ENCODE measurements at regions not wholly inside any gene's neighbourhood (a gene's known extent, or its start where the extent isn't known, plus 50 kb on each side); places are given as distances from the start of the nearest gene placed in this dataset.

DNA sequence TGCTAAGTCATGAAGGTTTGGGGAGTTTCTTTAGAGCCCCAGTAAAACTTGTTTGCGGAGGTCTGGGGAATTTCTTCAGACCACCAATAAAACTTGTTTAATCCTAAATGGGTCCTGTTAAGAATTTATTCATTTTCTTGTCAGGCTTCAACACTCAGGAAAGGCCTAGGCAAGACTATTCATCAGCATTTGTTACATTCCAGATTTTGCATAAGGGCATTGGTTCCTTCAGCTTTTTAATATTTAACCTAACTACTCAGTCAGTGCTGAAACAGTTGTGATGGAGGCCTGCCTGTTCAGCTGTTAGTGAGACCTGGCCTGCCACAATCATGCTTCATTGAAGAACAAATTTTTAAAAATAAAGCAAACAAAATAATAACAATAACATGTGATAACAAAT is 954.2 kb upstream of the SEMA6D start:
- no peak overlapping the region for H2AFZ ChIP-seq (ENCODE audit: low read depth, low read length)
- H3K4me1 ChIP-seq (ENCODE audit: insufficient read depth, low read length), result no peaks in the 10 kb centered on the region
- no peaks in the 10 kb centered on the region for H3K9me3 ChIP-seq (ENCODE audit: insufficient read depth, low read depth, low read length)
- FAIRE-seq (no peak), DNase-seq (ENCODE audit: low read depth) (no peak)
- no peaks in the 10 kb centered on the region for H4K20me1 ChIP-seq (ENCODE audit: insufficient read depth, low read length)
- Mint-ChIP-seq H3K4me1 (ENCODE audit: low read depth, unreplicated experiment) (no peaks in the 10 kb centered on the region), H3K27me3 (ENCODE audit: low read depth, unreplicated experiment) (no peaks in the 10 kb centered on the region), H3K27ac (ENCODE audit: unreplicated experiment) (no peak overlapping the region), H3K36me3 (ENCODE audit: low read depth, unreplicated experiment) (no peaks in the 10 kb centered on the region), H3K9me3 (ENCODE audit: unreplicated experiment) (no peaks in the 10 kb centered on the region), H3K4me3 (ENCODE audit: unreplicated experiment) (no peak overlapping the region)
- no peak overlapping the region for H3K4me2 ChIP-seq (ENCODE audit: low read length)
- H3K36me3 ChIP-seq (ENCODE audit: insufficient read depth, low read length), result no peaks in the 10 kb centered on the region
- H3K4me3 ChIP-seq (ENCODE audit: insufficient read depth, low read depth, low read length), result no peak overlapping the region
- TF ChIP-seq, protein P1, sequence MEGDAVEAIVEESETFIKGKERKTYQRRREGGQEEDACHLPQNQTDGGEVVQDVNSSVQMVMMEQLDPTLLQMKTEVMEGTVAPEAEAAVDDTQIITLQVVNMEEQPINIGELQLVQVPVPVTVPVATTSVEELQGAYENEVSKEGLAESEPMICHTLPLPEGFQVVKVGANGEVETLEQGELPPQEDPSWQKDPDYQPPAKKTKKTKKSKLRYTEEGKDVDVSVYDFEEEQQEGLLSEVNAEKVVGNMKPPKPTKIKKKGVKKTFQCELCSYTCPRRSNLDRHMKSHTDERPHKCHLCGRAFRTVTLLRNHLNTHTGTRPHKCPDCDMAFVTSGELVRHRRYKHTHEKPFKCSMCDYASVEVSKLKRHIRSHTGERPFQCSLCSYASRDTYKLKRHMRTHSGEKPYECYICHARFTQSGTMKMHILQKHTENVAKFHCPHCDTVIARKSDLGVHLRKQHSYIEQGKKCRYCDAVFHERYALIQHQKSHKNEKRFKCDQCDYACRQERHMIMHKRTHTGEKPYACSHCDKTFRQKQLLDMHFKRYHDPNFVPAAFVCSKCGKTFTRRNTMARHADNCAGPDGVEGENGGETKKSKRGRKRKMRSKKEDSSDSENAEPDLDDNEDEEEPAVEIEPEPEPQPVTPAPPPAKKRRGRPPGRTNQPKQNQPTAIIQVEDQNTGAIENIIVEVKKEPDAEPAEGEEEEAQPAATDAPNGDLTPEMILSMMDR (IDR thresholded peaks at IDR 0.05; ENCODE audit: insufficient read depth, low read depth, low read length), result no peak
- TF ChIP-seq EZH2 (IDR thresholded peaks at IDR 0.05; ENCODE audit: insufficient read depth, low read length), result no peak
- H3K79me2 ChIP-seq (ENCODE audit: insufficient read depth, low read length), result no peaks in the 10 kb centered on the region
- no peak overlapping the region for H3K9ac ChIP-seq (ENCODE audit: low read length)
- no peaks in the 10 kb centered on the region for H3K27me3 ChIP-seq (ENCODE audit: insufficient read depth, low read length)
- H3K27ac ChIP-seq (ENCODE audit: low read depth, low read length), result no peak overlapping the region

DNA sequence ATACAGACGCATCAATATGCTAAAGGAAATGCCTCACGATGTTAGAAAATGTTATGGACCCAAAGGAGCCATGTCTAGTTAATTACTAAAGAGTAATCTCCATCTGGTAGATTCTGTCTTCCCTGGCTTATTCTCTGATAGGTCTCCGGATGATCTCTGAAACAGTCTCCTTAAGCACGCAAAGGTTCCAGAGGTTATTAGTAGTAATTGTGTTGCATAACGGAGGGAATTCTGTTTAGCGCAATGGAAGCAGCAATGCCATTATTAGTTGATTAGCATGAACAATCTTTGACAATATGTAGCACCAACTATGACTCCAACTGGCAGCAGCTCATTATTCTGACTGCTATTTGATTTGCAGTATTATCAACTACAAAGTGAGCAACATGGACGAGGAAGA is 952.5 kb upstream of the SEMA6D start:
- no peak overlapping the region for H3K27ac Mint-ChIP-seq (ENCODE audit: unreplicated experiment)
- H3K9me3 Mint-ChIP-seq (ENCODE audit: unreplicated experiment), result peaks cover 7% of the 10 kb centered on the region
- no peak for FAIRE-seq

GRCh38 chr15:46766021-46766420 is 951.3 kb upstream of the SEMA6D start:
- no peaks in the 10 kb centered on the region for H4K20me1 ChIP-seq (ENCODE audit: insufficient read depth, low read length)
- Mint-ChIP-seq H3K4me1 (ENCODE audit: low read depth, unreplicated experiment) (no peaks in the 10 kb centered on the region), H3K27ac (ENCODE audit: unreplicated experiment) (no peak overlapping the region), H3K9me3 (ENCODE audit: unreplicated experiment) (peaks cover 7% of the 10 kb centered on the region), H3K27me3 (ENCODE audit: low read depth, unreplicated experiment) (no peaks in the 10 kb centered on the region), H3K4me3 (ENCODE audit: unreplicated experiment) (no peak overlapping the region), H3K36me3 (ENCODE audit: low read depth, unreplicated experiment) (no peaks in the 10 kb centered on the region)
- no peak overlapping the region for H3K4me2 ChIP-seq (ENCODE audit: low read length)
- H3K4me1 ChIP-seq (ENCODE audit: insufficient read depth, low read length), result no peaks in the 10 kb centered on the region
- H3K27me3 ChIP-seq (ENCODE audit: insufficient read depth, low read length), result no peaks in the 10 kb centered on the region
- DNase-seq (ENCODE audit: low read depth) (no peak), FAIRE-seq (no peak)
- no peak overlapping the region for H3K9ac ChIP-seq (ENCODE audit: low read length)
- no peaks in the 10 kb centered on the region for H3K9me3 ChIP-seq (ENCODE audit: insufficient read depth, low read depth, low read length)
- H2AFZ ChIP-seq (ENCODE audit: low read depth, low read length), result no peak overlapping the region
- H3K79me2 ChIP-seq (ENCODE audit: insufficient read depth, low read length), result no peaks in the 10 kb centered on the region
- H3K36me3 ChIP-seq (ENCODE audit: insufficient read depth, low read length), result no peaks in the 10 kb centered on the region
- H3K4me3 ChIP-seq (ENCODE audit: insufficient read depth, low read depth, low read length), result no peak overlapping the region
- no peak overlapping the region for H3K27ac ChIP-seq (ENCODE audit: low read depth, low read length)
- TF ChIP-seq, protein P1 (IDR thresholded peaks at IDR 0.05; ENCODE audit: insufficient read depth, low read depth, low read length), result no peak
- no peak for TF ChIP-seq EZH2 (IDR thresholded peaks at IDR 0.05; ENCODE audit: insufficient read depth, low read length)

More for the DNA sequence above, 952.5 kb upstream of the SEMA6D start:
- Mint-ChIP-seq H3K4me3 (ENCODE audit: unreplicated experiment) (no peak overlapping the region), H3K27me3 (ENCODE audit: low read depth, unreplicated experiment) (no peaks in the 10 kb centered on the region), H3K4me1 (ENCODE audit: low read depth, unreplicated experiment) (no peaks in the 10 kb centered on the region), H3K36me3 (ENCODE audit: low read depth, unreplicated experiment) (no peaks in the 10 kb centered on the region)
- H2AFZ ChIP-seq (ENCODE audit: low read depth, low read length), result no peak overlapping the region
- TF ChIP-seq, protein P1 (IDR thresholded peaks at IDR 0.05; ENCODE audit: insufficient read depth, low read depth, low read length), result no peak
- TF ChIP-seq EZH2 (IDR thresholded peaks at IDR 0.05; ENCODE audit: insufficient read depth, low read length), result no peak
- H3K36me3 ChIP-seq (ENCODE audit: insufficient read depth, low read length), result no peaks in the 10 kb centered on the region
- H3K4me3 ChIP-seq (ENCODE audit: insufficient read depth, low read depth, low read length), result no peak overlapping the region
- no peaks in the 10 kb centered on the region for H4K20me1 ChIP-seq (ENCODE audit: insufficient read depth, low read length)
- H3K4me1 ChIP-seq (ENCODE audit: insufficient read depth, low read length), result no peaks in the 10 kb centered on the region
- no peak overlapping the region for H3K27ac ChIP-seq (ENCODE audit: low read depth, low read length)
- no peak overlapping the region for H3K4me2 ChIP-seq (ENCODE audit: low read length)
- no peak for DNase-seq (ENCODE audit: low read depth)
- H3K79me2 ChIP-seq (ENCODE audit: insufficient read depth, low read length), result no peaks in the 10 kb centered on the region
- H3K27me3 ChIP-seq (ENCODE audit: insufficient read depth, low read length), result no peaks in the 10 kb centered on the region
- no peaks in the 10 kb centered on the region for H3K9me3 ChIP-seq (ENCODE audit: insufficient read depth, low read depth, low read length)
- no peak overlapping the region for H3K9ac ChIP-seq (ENCODE audit: low read length)

Data from astrocyte (in vitro differentiated cells and primary cell).